Nucleus accumbens (tissue), 56 donors: ENCODE measurements at regions not wholly inside any gene's neighbourhood (a gene's known extent, or its start where the extent isn't known, plus 50 kb on each side); places are given as distances from the start of the nearest gene placed in this dataset.
"Not testable (repeated sequence)": the region's sequence is repeated elsewhere in the genome, so short reads cannot be mapped to it uniquely, and the experiment has no call there.

Experiments
- DNase-seq, 56 donors: peaks; one replicate each; lab custom pipeline; 2025; lab: John Stamatoyannopoulos, UW

GRCh38 chr4:86413426-86413825 is 53.6 kb upstream of the MAPK10 start:
- DNase-seq = not testable (repeated sequence)

GRCh38 chr4:86414686-86415085 is 54.8 kb upstream of the MAPK10 start:
- DNase-seq = no peak

GRCh38 chr4:86416081-86416480 is 56.2 kb upstream of the MAPK10 start:
- no peak for DNase-seq

- DNase-seq = peak in 2 of 56 donors; percentile 9 to 16
Observed at GRCh38 chr4:86421461-86421860, 61.6 kb upstream of the MAPK10 start.

GRCh38 chr4:86431543-86432116 is 71.8 kb upstream of the MAPK10 start:
- no peak for DNase-seq

GRCh38 chr4:86432559-86433134 is 72.8 kb upstream of the MAPK10 start:
- no peak for DNase-seq

- no peak for DNase-seq
Observed at GRCh38 chr4:86439293-86439692, 79.4 kb upstream of the MAPK10 start.

GRCh38 chr4:86441175-86441936 is 81.5 kb upstream of the MAPK10 start:
- DNase-seq = no peak

- DNase-seq = peak in 1 of 56 donors; percentile 1
Observed at GRCh38 chr4:86442881-86443280, 83.0 kb upstream of the MAPK10 start.

GRCh38 chr4:86443495-86443894 is 83.6 kb upstream of the MAPK10 start:
- no peak for DNase-seq

GRCh38 chr4:86446996-86447395 is 87.1 kb upstream of the MAPK10 start:
- no peak for DNase-seq

GRCh38 chr4:86448871-86449270 is 89.0 kb upstream of the MAPK10 start:
- DNase-seq = no peak

GRCh38 chr4:86449746-86450588 is 90.1 kb upstream of the MAPK10 start:
- DNase-seq = no peak

- no peak for DNase-seq
Observed at GRCh38 chr4:86450861-86451260, 91.0 kb upstream of the MAPK10 start.

- DNase-seq = no peak
Observed at GRCh38 chr4:86451560-86452330, 91.9 kb upstream of the MAPK10 start.

- DNase-seq = peak in 1 of 56 donors; percentile 12
Observed at GRCh38 chr4:86452422-86452891, 92.6 kb upstream of the MAPK10 start.

- DNase-seq = peak in 25 of 56 donors; percentile 1 to 56 (median 22)
Observed at GRCh38 chr4:86452924-86453531, 93.2 kb upstream of the MAPK10 start.

GRCh38 chr4:86453611-86454072 is 93.8 kb upstream of the MAPK10 start:
- DNase-seq = not testable (repeated sequence)

GRCh38 chr4:86461849-86462248 is 102.0 kb upstream of the MAPK10 start:
- DNase-seq = no peak
